ENCODE measurements at regions not wholly inside any gene's neighbourhood (a gene's known extent, or its start where the extent isn't known, plus 50 kb on each side); places are given as distances from the start of the nearest gene placed in this dataset.

GRCh38 chr7:82701949-82702348 is 258.4 kb upstream of the CACNA2D1 start:
- DNase-seq (ENCODE audit: extremely low read depth, insufficient read length), result no peak
- no peak overlapping the region for H3K4me3 ChIP-seq (replicated peaks; ENCODE audit: low read depth, low read length)
- no peak for TF ChIP-seq CTCF (IDR thresholded peaks at IDR 0.05; ENCODE audit: insufficient read depth, low read length, poor library complexity, severe bottlenecking)
- no peaks in the 10 kb centered on the region for H3K36me3 ChIP-seq (ENCODE audit: control insufficient read depth, insufficient read depth, low read length)
- no peaks in the 10 kb centered on the region for H3K27me3 ChIP-seq (replicated peaks; ENCODE audit: control insufficient read depth, insufficient read depth, low read length)

- no peaks in the 10 kb centered on the region for H3K27me3 ChIP-seq (replicated peaks; ENCODE audit: control insufficient read depth, insufficient read depth, low read length)
- H3K4me3 ChIP-seq (replicated peaks; ENCODE audit: low read depth, low read length), result no peak overlapping the region
- H3K36me3 ChIP-seq (ENCODE audit: control insufficient read depth, insufficient read depth, low read length), result no peaks in the 10 kb centered on the region
- no peak for TF ChIP-seq CTCF (IDR thresholded peaks at IDR 0.05; ENCODE audit: insufficient read depth, low read length, poor library complexity, severe bottlenecking)
- DNase-seq (ENCODE audit: extremely low read depth, insufficient read length), result no peak
Measured at GRCh38 chr7:82700741-82701140, 257.2 kb upstream of the CACNA2D1 start.

- no peaks in the 10 kb centered on the region for H3K36me3 ChIP-seq (ENCODE audit: control insufficient read depth, insufficient read depth, low read length)
- no peak for DNase-seq (ENCODE audit: extremely low read depth, insufficient read length)
- no peak for TF ChIP-seq CTCF (IDR thresholded peaks at IDR 0.05; ENCODE audit: insufficient read depth, low read length, poor library complexity, severe bottlenecking)
- no peaks in the 10 kb centered on the region for H3K27me3 ChIP-seq (replicated peaks; ENCODE audit: control insufficient read depth, insufficient read depth, low read length)
- H3K4me3 ChIP-seq (replicated peaks; ENCODE audit: low read depth, low read length), result no peak overlapping the region
Measured at GRCh38 chr7:82699773-82700186, 256.2 kb upstream of the CACNA2D1 start.

GRCh38 chr7:82697897-82698296 is 254.3 kb upstream of the CACNA2D1 start:
- H3K36me3 ChIP-seq (ENCODE audit: control insufficient read depth, insufficient read depth, low read length), result no peaks in the 10 kb centered on the region
- H3K4me3 ChIP-seq (replicated peaks; ENCODE audit: low read depth, low read length), result no peak overlapping the region
- no peaks in the 10 kb centered on the region for H3K27me3 ChIP-seq (replicated peaks; ENCODE audit: control insufficient read depth, insufficient read depth, low read length)
- DNase-seq (ENCODE audit: extremely low read depth, insufficient read length), result no peak
- no peak for TF ChIP-seq CTCF (IDR thresholded peaks at IDR 0.05; ENCODE audit: insufficient read depth, low read length, poor library complexity, severe bottlenecking)

- no peak for TF ChIP-seq CTCF (IDR thresholded peaks at IDR 0.05; ENCODE audit: insufficient read depth, low read length, poor library complexity, severe bottlenecking)
- H3K27me3 ChIP-seq (replicated peaks; ENCODE audit: control insufficient read depth, insufficient read depth, low read length), result no peaks in the 10 kb centered on the region
- no peak overlapping the region for H3K4me3 ChIP-seq (replicated peaks; ENCODE audit: low read depth, low read length)
- DNase-seq (ENCODE audit: extremely low read depth, insufficient read length), result no peak
- H3K36me3 ChIP-seq (ENCODE audit: control insufficient read depth, insufficient read depth, low read length), result no peaks in the 10 kb centered on the region
Measured at GRCh38 chr7:82696631-82697030, 253.1 kb upstream of the CACNA2D1 start.

GRCh38 chr7:82694022-82694421 is 250.4 kb upstream of the CACNA2D1 start:
- Histone ChIP-seq H3K36me3 (ENCODE audit: control insufficient read depth, insufficient read depth, low read length) (no peaks in the 10 kb centered on the region), H3K4me3 (replicated peaks; ENCODE audit: low read depth, low read length) (no peak overlapping the region), H3K27me3 (replicated peaks; ENCODE audit: control insufficient read depth, insufficient read depth, low read length) (no peaks in the 10 kb centered on the region)
- no peak for DNase-seq (ENCODE audit: extremely low read depth, insufficient read length)
- TF ChIP-seq CTCF (IDR thresholded peaks at IDR 0.05; ENCODE audit: insufficient read depth, low read length, poor library complexity, severe bottlenecking), result no peak
